Frontal cortex (tissue), 3 donors: ENCODE measurements at regions not wholly inside any gene's neighbourhood (a gene's known extent, or its start where the extent isn't known, plus 50 kb on each side); places are given as distances from the start of the nearest gene placed in this dataset.
"Not testable (repeated sequence)": the region's sequence is repeated elsewhere in the genome, so short reads cannot be mapped to it uniquely, and the experiment has no call there.

ENCODE experiments used
- DNase-seq, 2 donors: peaks; one replicate each; pipeline ENCODE4 v3.0.0; 2012; ENCODE audit warnings: low spot score in 2 of 2
- FAIRE-seq: peaks from 2 replicates; lab custom pipeline; 2012; peaks lifted over from hg19 to GRCh38; lab: Jason Lieb, UNC
- donor health status: control.
- donor health status: control.
- donor health status: control.

DNA sequence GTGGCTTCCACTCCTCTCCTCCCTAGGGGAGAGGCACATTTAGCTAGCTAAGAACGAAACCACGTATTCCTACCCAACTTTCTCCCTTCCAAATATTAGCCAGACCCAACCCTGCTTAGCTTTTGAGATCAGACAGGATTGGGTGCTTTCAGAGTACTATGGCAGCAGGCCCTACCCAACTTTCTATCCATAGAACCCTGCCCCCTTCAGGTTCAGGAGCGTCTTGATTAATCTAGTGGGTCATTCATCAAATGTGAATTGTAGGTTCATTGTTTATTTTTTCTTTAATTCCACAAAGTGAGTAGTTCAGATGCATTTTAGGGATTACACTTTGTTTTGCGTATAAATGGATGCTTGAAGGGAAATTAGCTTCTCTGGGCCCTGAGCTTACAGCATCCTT, 188.3 kb downstream of the MIB1 start:
- DNase-seq, result no peak
- FAIRE-seq, result no peak

DNA sequence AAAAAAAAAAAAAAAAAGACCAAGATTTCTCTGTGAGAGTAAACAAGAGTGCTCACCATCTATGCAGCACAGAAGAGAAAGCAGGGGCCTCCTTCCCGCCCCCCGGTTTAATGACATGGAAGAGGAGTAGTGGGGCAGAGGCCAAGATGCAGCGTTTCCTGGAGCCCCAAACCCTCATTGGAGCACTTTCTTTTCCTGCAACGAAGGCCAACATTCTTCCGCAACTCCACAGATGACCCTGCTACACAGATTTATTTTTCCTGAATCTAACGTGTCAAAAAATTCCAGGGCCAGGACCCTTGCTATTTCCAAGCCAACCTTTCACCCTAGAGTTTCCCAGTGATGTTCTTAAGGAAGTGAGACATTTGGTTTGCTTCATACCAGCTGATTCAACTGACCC, 189.6 kb downstream of the MIB1 start:
- DNase-seq (no peak), FAIRE-seq (no peak)

DNA sequence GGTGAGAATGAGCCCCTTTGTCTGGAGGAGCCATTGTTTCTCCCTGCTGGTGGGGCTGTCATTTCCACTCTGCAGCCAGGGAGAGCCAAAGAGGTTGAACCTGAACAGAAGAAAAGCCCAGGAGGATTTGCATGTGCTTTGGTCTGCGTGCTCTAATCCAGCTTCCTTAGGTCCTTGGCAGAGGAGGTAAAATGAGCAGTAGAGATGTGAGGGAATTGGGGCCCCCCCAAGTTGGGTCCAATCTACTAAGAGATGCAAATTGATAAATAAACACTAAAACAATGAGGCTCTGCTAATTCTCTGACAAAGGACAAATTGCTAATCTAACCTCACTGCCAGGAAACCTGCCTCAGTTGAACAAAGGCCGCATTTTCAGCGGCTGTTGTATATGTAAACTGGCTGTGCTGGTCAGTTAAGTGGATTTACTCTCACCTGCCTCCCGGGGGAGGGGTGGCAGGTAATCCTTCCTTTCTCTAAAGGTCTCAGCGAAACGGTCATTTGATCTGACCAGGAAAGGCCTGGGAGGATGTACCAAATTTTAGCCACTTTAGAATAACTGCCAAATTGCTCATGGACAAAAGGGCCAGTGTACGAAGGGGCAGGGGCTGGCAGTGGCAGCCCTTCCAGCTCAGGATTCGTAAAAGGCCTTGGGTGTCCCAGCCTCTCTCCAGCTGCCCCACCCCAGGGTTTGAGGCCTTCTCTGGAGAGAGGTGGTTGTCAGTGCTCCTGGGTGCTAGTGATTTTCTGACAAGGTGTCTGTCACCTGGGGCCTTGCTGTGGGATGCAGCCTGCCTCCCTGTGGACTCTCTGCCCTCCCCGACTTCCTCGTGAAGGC, 193.6 kb downstream of the MIB1 start:
- no peak for FAIRE-seq
- DNase-seq, result no peak

DNA sequence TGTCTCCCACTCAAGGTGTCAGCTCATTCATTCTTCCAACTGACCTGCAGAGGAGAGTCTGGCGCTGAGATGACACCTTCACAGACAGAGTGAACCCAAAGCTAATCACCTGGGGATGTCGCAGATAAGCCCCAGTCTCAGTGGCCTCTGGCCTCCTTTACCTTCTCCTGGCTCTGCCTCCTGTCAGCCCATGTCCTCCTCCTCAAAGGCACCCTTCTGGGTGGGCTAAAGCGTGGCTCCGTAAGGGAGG, 194.1 kb downstream of the MIB1 start:
- no peak for DNase-seq
- FAIRE-seq, result no peak

DNA sequence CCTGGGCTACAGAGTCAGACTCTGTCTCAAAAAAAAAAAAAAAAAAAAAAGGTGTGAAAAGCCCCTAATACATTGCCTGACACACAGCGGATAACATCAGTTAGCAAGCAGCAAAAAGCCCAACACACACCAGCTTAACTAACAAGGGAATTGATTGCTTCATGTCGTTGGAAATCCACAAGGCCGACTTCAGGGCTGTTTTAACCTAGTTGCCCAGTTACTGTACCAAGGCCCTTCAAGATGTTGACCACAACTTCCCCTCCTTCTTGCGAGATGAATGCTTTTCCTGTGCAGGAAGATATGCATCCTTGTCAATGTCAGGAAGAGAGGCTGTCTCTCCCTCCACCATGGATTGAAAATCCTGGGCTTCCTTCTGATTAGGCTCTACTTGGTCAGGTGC, 202.9 kb downstream of the MIB1 start:
- DNase-seq (no peak), FAIRE-seq (no peak)

DNA sequence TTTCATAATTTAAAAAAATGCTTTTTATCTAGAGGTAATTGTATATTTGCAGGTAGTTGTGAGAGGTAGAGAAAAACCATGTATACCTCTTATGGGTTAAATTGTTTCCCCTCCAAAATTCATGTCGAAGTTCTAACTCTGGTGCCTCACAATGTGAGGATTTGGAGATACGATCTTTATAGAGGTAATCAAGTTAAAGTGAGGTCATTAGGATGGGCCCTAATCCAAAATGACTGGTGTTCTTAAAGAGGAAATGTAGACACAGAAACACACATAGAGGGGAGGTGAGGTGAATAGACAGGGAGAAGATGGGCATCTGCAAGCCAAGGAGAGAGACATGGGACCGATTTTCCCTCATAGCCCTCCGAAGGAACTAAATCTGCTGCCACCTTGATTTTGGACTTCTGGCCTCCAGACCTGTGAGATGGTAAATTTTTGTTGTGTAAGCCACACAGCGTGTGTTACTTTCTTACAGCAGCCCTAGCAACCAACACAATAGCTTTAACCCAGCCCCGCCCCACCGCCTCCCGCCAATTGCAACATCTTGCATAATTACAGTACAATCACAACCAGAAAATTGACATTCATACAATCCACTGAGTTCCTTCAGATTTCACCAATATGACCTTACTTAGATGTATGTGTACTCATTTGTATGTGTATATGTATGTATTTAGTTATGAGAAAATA, 208.9 kb downstream of the MIB1 start:
- DNase-seq, result no peak
- no peak for FAIRE-seq

DNA sequence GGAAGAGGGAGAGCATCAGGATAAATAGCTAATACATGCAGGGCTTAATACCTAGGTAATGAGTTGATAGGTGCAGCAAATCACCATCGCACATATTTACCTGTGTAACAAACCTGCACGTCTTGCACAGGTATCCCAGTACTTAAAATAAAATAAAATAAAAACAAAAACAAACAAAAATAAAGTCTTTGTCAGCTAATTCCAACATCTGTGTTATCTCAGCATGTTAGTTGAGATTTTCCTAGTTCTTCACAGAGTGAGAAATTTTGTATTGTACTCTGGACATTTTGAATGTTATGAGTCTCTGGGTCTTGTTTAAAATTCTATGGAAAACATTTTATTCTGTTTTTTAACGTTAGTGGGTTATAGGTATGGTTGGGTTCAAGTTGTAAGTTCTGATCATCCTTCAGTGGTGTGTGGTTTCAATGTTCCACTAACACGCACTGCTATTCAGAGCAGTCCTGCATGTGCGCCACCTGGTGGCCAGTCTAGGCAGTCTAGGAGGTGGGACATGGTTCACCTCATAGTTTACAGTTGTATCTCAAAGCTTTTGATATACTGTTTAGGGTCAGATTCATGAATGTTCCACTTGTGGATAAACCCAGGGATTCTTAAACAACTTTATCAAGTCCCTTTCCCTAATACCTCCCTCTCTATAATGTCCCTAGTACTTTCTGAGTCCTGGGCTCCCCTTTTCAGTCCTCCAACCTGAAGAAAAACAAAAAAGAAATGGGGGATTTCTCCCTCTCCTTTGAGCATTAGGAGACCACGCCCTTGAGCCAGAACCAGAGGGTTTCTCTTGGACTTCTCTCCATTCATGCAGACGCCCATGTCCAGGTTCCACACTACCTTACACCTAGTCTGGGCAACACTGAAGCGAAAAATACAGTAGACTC, 213.4 kb upstream of the GATA6 start:
- DNase-seq (peak; percentile 19 to 39), FAIRE-seq (no peak)

DNA sequence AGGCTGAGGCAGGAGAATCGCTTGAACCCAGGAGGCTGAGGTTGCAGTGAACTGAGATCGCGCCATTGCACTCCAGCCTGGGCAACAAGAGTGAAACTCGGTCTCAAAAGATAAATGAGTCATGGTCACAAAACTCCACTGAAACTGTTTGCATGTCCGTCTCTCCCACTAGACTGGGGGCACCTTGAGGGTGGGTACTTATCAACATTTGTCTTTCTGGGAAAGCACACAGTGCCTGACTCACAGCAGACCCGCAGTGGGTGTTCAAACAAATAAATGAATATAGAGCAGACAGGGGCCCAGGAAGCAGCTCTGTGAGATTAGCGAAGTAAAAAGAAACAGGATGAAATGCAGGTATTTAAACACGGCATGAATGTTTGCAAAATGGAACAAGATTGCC, 211.1 kb upstream of the GATA6 start:
- DNase-seq (no peak), FAIRE-seq (no peak)

DNA sequence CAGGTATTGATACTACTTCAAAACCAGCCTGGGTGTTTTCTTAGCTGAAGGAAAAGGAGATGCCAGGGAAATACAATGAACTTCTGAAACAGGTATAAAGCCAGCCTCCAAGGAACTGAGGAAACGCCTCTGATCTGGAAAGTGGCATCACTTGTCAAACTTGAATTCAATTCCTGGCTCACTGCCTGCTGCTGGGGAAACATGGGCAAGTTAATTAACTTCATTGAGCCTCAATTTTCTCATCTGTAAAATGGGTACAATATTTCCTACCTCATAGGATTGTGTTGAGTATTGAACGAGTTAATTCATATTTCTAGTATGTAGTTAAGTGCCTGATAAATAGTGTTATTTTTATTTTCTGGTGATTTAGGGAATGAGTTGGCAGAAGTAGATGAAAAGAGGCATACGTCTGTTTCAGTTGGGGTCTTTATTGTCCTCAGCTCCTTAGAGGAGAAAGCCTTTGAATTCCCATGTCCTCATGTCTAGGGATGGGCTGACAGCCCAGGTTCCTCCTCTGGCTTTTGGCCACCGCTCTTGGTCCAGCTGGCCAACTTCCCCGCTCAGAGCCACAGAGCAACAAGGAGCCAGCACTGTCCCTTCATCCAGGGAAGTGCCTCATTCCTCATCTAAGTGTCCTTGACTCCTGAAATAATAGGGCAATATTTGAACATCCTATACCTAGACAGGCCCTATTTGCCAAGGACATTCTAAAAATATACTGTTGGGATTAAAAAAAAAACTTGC, 210.5 kb upstream of the GATA6 start:
- DNase-seq, result no peak
- no peak for FAIRE-seq

DNA sequence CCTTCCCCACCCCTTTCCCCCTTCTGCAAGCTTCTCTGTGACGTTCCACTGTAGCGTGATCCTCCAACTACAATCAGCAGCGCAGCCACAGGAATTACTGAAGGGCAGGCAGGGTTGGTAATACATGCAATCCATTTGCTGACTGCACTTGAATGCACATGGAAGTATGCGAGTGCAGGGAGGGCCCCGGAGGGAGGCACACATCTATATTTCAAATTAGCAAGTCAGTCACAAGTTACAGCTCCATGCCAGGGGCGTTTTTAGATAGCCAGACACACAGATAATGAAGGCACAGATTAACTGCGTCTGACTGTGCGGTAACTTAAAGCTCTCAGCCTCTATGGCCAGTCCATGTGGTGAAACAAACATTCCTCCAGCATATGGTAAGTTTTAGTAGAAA, 209.2 kb upstream of the GATA6 start:
- no peak for FAIRE-seq
- no peak for DNase-seq

DNA sequence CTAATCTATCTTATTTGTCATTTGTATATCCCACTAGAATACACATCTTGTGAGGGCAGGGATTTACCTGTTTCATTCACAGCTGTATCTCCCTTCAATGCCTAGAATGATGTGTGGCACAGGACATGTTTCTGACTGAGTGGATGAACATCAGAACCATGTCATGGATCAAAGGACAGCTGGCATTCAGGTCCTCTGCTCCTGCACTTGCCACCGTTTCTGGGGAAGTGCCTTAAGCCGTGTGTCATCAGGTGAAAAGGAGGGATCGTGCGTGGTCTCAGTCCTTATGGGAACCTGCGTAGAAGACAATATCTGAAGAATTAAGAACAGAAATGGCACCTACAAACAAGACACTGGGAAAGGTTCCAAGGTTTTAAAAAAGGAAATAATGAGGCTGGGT, 206.1 kb upstream of the GATA6 start:
- FAIRE-seq (no peak), DNase-seq (no peak)

DNA sequence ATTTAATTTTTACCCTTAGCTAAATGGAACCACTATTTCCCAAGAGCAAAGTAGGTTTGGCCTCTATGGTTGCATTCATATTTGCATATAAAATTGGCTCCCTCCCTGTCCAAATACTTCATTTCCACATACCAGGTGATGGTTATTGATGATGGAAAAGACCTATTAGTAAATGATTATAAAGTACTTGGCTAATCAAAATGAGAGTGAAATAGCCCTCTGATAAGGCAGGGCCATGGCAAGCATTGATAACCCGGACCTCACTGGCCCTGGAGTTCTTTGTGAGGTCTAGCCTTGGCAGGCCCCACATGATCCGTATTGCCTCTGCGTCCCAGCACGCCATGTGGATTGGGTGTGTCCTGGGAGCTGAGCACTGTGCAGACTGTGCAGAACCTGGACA, 201.1 kb upstream of the GATA6 start:
- DNase-seq (no peak), FAIRE-seq (no peak)

DNA sequence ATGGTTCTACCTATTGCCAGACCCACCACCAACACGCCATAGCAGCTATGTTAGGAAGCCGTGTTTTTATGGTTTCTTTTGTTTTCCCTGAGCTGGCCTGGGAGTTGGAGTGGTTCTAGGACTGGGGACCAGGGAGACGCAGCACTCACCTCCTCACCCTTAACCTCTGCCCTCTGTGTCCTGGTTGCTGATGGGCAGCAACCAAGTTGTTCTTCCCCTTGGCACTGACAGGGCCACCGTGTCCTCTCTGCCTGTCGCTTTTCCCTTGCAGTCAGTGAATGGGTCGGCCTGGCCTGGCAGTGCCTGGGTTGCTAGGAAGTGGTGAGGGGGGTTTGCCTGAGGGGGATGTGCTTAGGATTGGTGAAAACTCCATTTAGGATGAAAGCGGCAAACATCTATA, 197.1 kb upstream of the GATA6 start:
- no peak for DNase-seq

DNA sequence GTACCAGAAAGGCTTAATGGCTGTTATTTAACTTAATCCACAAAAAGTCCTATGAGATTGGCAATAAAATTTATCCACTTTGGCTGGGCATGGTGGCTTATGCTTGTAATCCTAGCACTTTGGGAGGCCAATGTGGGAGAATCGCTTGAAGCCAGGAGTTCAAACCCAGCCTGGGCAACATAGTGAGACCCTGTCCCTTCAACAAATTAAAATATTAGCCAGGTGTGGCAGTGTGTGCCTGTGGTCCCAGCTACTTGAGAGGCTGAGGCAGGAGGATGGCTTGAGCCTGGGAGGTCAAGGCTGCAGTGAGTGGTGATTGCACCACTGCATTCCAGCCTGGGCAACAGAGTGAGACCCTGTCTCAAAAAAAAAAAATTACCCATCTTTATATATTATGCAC, 193.4 kb upstream of the GATA6 start:
- DNase-seq, FAIRE-seq: not testable (repeated sequence)

More for the DNA sequence above, 197.1 kb upstream of the GATA6 start:
- FAIRE-seq, result no peak

DNA sequence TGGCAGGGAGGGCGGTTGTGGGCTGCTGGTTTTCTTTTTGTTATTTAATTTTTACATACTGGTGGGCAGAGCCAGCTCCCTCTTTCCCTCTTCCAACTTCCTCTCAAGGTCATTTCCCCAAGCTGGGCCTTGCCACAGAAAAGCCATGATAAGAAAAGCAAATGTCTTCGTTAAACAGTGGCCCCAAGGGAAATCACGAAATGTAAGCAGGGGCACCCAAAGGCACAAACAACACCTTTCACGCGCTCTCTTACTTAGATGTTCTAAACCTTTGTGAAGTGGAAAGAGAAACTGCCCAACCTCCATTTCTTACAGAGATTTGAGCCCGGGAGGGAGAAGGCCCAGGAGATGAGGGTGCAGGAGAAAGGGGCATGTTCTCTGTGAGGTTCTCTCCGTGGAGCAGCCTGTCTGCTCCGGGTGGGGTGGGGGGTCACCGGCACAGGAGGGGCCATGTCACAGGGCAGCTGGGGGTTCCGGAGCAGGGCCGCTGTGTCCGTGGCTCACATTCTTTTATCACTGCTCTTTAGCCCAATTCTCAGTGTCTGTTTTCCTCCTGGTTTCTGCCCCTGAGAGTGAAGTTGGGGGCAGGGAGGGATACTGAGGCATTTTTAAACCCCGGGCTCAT, 190.7 kb upstream of the GATA6 start:
- FAIRE-seq (no peak), DNase-seq (no peak)

DNA sequence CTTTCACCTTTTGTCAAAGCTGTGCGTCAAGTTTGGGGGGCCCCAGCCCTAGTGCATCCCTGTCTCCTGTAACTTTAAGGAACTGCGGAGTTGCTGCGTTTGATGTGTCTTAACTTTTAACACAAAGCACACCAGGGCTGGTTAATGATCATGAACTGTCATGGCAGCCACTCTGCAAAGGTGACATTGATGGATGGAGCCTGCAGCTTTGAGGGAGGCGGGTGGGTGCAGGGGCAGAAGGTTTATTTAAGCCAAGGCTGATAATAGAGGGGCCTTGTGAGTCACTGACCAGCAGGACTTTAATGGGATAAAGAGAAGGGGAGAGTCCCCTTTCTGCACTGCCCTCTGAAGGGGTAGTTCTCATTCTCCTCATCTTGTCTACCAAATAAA, 190.2 kb upstream of the GATA6 start:
- DNase-seq, result no peak
- FAIRE-seq, result no peak

DNA sequence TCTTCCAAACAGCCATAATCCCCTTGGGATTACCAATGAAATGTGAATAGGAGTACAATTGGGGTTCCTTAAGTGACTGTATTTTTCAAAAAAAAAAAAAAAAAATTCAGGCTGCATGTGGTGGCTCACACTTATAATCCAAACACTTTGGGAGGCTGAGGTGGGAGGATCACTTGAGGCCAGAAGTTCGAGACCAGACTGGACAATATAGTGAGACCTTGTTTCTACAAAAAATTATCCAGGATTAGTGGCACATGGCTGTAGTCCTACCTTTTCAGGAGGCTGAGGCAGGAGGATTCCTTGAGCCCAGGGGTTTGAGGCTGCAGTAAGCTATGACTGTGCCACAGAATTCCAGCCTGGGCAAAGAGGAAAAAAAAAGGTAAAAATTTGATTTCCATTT, 189.6 kb upstream of the GATA6 start:
- FAIRE-seq, result no peak
- DNase-seq, result no peak

DNA sequence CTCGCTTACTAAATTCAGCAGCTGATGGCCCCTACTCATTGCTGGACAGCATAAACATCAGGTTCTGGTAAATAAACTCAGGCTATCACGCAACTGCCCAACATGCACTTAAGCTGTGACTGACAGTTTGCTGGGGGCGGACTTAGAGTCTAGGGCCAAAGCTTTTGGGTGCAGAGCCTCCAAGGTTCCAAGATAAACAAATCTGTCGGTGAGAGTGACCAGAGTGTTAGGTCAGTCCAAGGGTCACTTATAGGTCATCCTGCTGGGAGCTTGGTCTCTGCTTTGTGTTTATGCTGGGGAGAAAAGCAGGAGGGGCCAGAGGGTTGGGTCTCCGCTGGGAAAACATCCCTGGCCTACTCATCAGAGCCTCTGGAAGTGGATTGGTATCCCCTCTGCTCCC, 188.6 kb upstream of the GATA6 start:
- no peak for DNase-seq
- FAIRE-seq, result no peak

DNA sequence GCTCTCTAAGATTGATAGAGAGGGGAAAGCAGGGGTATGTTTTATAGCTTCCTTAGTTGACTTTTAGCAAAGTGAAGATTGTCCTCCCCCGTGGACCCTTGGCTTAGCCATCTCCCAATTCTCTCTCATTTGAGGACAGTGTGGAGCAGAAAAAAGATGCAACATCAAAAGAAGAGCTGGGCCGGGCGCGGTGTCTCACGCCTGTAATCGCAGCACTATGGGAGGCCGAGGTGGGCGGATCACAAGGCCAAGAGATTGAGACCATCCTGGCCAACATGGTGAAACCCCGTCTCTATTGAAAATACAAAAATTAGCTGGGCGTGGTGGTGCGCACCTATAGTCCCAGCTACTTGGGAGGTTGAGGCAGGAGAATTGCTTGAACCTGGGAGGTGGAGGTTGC, 187.9 kb upstream of the GATA6 start:
- DNase-seq, FAIRE-seq: not testable (repeated sequence)

DNA sequence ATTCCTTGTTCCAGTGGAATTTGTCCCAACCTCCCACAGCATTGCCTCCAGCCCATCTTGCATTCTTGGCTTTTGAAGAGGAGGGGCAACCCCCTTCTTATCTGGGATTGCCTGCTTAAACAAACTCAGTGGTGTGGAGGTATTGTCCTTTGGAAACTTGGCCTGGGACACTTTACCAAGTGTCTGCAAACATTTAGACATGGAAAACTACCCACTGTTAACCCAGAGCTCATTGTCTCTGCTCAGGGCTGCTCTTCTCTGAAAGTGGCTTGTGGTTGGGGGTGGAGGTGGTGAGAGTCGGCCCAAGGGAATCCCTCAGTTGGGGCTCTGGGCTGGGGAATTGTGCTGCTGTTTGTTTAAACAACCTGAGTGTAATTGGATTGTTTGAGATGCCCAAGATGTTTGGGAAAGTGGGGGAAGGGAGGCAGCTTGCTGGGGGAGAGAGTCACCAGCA, 178.3 kb upstream of the GATA6 start:
- DNase-seq (no peak), FAIRE-seq (no peak)
